ENCODE measurements at regions not wholly inside any gene's neighbourhood (a gene's known extent, or its start where the extent isn't known, plus 50 kb on each side); places are given as distances from the start of the nearest gene placed in this dataset.

DNA sequence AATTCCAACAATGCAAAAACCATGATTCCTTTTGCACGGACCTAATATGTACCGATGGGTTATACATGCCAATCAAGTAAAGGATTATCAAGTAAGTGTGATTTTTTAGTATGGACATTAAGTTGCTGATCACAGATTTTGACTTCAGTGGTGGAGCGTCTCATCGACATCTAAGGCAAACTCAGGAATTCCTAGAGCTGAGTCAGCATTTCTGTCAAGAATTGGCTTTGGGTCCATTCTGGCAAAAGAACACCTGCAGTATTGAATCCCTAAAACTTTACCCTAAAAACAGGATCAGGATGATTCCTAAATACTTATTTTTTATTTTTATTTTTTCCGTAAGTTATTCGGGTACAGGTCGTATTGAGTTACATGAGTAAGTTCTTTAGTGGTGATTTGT lies 83.6 kb downstream of the HPGD start:
- no peak for DNase-seq (ENCODE audit: low read depth)

DNA sequence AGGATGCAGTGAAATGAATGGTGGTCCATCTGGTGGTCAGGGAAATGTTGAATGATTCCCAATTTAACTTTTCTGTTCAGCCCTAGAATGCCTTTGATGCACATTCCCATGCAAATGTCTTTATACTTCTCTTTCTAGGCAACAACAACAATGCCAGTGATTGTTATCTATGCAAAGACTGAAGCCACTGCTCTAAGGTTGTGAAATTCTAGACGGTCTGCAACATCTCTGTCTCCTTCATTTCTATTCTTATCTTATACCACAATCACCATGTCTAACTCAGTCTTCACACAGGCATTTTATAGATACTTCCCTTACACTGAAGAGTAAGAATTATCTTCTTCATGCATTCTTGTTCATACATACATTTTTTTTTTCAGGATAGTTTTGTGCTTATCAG lies 84.5 kb downstream of the HPGD start:
- peak; percentile 44 for DNase-seq (ENCODE audit: low read depth)

- DNase-seq (ENCODE audit: low read depth) = peak; percentile 60
These were observed 85.0 kb downstream of the HPGD start for GRCh38 chr4:174437324-174437723.

- no peak for DNase-seq (ENCODE audit: low read depth)
These were observed 85.9 kb downstream of the HPGD start for GRCh38 chr4:174436377-174436776.

GRCh38 chr4:174435974-174436373 lies 86.3 kb downstream of the HPGD start:
- no peak for DNase-seq (ENCODE audit: low read depth)

GRCh38 chr4:174434455-174434854 lies 87.8 kb downstream of the HPGD start:
- DNase-seq (ENCODE audit: low read depth) = no peak

DNA sequence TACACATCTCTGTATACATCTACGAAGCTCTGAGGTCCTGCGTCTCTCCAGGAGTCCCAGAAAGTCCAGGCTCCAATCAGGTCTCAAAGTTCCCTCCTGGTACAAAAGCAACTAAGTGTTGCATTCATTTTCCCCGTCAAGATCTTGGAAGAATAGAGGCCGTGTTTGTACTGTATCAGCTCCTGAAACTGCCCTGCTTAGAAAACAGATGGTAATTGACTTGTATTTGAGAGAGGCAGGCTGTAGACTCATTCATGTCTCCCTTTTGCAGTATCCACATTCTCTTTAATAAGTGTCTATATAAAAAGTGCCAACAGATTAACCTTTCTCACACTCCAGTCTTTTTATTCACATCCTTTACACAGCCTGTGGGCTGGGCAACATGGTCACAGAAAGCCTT lies 91.7 kb downstream of the HPGD start:
- DNase-seq (ENCODE audit: low read depth) = no peak

DNA sequence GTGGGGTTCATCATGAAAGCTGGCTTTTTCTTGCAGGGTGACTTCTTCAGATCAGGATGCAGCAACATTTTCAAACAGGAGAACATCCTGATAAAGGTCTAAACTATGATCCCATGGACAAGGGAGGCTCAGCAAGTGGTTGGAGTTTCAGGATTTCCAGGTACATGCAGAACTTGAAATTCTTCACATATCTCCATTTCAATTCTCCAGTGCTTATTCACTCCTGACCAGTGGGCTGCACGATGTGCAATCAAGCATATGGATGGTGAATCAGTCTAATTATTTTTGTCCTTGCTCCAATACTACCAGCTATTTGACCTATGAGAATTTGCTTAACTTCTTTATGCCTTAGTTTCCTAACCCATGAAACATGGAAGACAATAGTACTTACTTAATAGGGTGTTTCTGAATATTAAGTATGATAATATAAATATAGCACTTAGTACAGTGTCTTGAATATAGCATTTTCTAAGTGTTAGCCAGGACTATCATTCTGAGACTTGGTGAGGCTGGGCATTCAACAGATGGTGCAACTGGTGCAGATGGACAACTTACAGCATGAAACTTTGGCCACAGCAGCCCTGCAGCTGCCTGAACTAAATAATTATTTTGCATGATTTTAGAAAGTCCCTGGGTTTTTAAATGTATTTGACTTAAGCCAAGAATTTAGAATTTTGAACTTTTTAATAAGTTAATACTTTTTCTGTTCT lies 92.4 kb downstream of the HPGD start:
- DNase-seq (ENCODE audit: low read depth) = peak; percentile 36

- DNase-seq (ENCODE audit: low read depth) = peak; percentile 71
These were observed 94.6 kb downstream of the HPGD start for GRCh38 chr4:174427571-174428140.

DNA sequence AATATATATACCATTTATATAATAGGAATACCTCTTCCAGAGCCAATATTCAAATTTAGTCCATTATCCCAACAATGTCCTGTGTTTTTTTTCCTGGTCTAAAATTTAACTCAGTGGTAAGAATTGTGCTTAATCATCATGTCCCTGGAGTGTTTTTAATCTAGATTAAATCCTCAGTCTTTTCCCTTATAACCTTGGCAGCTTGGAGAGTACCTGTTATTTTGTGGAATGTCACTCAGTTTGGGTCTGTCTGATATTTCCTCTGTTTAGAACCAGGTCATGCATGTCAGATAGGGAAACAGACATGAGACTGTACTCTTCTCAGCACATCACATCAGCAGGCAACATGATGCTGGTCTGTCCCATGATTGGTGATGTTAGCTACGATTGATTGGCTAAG lies 96.6 kb downstream of the HPGD start:
- no peak for DNase-seq (ENCODE audit: low read depth)

DNA sequence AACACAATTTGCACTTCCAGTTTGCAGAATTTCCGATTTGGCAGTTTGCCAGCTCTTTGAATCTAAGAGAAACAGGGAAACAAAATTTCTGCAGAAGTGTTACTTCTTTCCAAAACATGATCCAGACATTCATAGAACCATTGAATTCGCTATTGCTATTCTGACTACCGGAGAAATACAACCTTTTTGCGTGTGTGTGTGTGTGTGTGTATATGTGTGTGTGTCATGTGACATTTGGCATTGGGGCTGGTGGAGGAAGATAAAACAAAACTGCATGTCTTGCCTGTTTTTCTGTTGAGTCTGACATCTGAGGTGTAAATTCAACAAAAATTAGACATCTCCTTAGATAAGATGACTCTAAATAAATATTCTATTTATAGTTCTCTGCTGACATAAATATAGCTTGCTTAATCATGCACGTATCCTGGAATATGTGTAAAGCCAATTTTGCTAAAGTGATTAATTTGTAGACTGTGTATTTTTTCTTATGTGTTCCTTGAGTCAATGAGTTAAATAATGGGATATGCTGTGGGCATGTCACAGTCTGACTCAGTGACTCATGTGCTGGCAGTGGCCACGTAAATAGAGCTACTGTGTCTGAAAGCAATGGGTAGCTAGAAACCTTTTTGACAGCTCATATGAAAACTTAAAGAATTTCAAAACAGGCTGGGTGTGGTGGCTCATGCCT lies 98.9 kb downstream of the HPGD start:
- DNase-seq (ENCODE audit: low read depth) = peak; percentile 66

- DNase-seq (ENCODE audit: low read depth) = no peak
These were observed 99.4 kb downstream of the HPGD start for GRCh38 chr4:174422893-174423256.

DNA sequence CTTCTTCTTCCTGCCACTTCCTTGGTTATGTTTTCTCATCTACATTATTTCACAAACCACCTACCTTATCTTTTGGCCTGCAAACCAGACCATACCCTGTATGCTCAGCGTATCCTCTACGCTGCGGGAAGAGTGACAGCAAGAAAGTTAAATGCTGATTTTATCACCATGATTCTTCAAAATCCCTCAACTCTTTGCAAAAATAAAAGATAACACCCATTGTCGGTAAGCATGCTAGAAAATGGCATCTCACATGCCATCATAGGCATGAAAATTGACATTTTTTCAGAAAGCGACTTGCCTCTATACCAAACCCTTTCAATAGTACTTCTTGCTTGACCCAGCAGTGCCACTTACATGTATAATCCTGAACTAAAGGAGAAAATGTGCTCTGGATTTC lies 102.0 kb downstream of the HPGD start:
- no peak for DNase-seq (ENCODE audit: low read depth)

DNA sequence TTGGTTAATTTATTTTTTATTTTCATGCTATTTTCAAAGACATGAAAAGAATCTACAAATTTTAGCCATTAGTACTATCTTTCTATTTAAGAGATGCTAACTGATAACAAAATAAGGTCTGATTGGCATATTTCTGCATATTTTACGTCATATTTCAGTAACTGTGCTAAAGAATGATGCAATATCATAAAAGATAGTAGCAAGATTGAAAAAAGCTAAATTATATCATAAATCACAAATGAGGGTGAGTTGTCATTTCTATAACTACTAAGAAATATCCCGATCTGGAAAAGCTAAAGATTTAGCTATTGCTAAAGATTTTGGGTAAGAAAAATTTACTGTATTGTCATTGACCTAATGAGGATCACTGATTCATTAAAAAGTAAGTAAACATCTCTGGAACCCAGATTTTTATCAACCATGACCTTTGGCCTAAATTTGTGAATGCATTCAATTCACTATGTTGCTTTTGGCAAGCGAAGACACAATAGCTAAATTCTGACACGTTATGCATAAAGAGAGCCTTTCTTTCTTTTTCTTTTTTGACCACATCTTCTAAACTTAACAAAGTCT lies 103.6 kb downstream of the HPGD start:
- no peak for DNase-seq (ENCODE audit: low read depth)

DNA sequence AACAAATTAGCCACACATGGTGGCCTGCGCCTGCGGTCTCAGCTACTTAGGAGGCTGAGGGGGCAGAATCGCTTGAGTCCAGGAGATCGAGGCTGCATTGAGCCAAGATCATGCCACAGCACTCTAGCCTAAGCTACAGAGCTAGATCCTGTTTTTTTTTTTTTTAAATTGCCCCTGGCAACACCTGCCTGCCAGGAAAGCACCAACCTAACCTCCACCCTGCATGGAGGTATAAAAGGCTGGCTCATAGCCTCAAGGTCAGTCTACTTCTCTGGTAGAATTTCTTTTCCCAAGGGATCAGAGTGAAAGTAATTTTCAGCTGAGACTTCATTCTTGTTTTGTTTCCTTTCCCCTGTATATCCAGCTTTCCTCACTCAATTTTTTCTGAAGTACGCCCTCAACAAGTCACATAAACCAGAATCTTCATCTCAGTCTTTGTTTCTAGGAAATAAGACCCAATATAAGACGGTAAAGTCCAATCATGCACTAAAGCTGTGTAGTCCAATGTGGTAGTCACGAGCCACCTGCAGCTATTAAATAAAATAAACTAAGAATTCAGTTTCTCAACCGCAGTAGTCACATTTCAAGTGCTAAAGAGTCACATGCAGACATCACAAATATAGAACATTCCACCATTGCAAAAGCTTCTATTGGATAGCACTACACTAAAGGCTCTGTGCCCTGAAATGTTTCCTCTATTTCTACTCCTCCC lies 113.3 kb downstream of the HPGD start:
- no peak for DNase-seq (ENCODE audit: low read depth)

DNA sequence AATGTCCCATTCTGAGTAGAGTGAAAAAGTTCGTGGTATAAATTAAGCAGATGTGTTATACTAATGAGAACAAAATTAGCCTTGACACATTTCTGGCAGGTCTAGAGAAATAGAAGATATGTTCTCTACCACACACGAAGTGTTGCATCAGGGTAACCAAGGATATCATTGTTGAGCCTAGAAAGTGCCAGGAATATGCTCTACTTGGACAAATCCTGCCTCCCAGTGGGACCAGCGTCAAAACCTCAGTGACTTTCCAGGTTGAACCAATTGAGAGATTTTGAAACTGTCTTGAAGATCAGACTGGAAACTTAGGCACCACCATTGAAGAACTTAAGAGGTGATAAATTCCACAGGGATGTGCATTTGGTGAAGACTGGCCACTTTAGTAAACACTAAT lies 115.9 kb downstream of the HPGD start:
- no peak for DNase-seq (ENCODE audit: low read depth)

- DNase-seq (ENCODE audit: low read depth) = no peak
These were observed 116.4 kb downstream of the HPGD start for GRCh38 chr4:174405923-174406322.

DNA sequence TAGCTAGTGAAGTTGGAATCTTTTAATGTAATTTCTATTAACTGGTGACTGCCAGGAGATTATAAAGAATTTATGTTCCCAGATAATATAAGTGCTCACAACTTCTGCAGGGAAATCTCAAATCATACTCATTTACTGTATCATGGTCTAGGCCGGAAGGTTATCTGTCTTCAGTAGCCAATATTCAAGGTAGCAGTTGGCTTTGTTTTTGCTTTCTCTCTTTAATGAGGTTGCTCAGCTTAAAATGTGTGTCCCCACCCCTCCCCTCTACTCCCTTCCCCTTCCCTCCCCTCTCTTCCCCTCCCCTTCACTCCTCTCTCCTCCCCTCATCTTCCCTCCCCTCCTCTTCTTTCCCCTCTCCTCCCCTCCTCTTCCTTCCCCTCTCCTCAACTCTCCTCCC lies 117.6 kb downstream of the HPGD start:
- no peak for DNase-seq (ENCODE audit: low read depth)

DNA sequence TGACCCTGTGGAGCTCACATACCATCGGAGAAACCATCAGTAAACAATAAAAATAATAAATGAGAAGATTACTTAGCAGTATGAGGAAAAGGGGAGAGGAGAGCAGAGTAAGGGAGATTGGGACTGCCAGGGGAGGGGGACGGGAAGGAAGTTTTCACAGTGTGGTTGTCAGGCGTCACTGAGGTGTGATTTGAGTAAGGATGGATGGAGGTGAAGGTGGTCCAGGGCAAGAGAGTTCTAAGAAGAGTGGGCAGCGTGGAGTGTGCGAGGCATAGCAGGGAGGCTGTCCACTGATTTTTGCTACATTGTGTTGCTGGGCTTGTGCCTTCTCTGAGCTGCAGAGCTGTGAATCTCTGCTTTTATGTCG lies 119.1 kb downstream of the HPGD start:
- DNase-seq (ENCODE audit: low read depth) = no peak

DNA sequence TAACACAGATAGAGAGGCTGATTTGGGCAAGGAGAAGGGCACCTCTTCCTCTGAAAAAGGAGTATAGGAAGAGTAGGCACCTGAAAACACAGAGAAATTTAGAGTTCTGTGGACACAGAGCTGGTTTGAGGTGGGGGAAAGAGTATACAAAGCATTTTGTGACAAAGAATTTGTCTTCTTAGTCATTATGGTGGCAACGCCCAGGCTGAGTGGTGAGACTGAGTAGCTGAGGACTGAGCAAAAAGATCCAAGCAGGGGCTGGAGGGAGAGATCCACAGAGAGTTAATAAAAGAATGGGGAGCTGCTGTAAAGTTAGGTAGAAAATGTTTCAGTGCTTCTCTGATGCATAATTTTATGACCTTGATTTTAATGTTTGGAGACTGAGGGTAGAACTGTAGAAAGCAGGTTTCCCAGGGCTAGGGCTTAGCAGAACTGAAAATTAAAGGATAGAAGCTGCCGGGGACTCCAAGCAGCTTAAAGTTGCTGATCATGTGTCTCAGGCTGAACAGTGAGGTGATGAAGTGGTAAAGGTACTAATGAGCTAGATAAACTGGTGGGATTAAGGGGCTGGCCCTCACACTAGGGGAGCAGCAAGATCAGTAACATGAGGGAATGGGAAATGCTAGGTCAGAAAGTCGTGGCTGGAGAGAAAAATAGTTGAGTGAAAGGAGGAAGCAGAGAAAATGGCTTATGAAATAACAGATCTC lies 118.9 kb downstream of the CEP44 start:
- peak; percentile 32 for DNase-seq (ENCODE audit: low read depth)

DNA sequence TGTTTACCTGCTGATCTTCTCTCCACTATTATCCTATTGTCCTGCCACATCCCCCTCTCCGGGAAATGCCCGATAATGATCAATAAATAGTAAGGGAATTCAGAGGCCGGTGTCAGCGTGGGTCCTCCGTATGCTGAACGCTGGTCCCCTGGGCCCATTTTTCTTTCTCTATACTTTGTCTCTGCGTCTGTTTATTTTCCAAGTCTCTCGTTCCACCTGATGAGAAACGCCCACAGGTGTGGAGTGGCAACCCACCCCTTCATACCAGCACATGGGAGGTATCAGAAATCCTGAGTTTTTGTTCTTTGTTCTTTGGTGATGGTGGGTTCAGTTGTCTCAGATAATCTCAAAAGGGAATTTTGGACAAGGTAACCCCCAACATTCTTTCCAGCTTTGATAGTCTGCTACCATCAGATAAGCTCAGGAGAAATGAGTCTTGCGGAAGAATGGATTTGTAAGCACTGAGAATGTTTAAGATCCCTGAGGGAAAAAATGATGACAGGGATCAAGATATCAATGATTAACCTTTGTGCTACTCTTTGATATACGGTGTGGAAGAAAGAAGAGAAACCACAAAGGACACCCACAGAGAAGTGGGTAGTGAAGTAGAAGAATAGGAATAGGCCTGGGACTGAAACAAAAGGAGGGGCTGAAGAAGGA lies 117.9 kb downstream of the CEP44 start:
- DNase-seq (ENCODE audit: low read depth) = peak; percentile 87
